ENCODE measurements at regions not wholly inside any gene's neighbourhood (a gene's known extent, or its start where the extent isn't known, plus 50 kb on each side); places are given as distances from the start of the nearest gene placed in this dataset.
"Not testable (repeated sequence)": the region's sequence is repeated elsewhere in the genome, so short reads cannot be mapped to it uniquely, and the experiment has no call there.

GRCh38 chr2:17133052-17133671 lies 385.1 kb downstream of the RAD51AP2 start:
- Histone ChIP-seq H3K4me1 (ENCODE audit: control insufficient read depth, insufficient read depth, low read length) (no peaks in the 10 kb centered on the region), H3K27me3 (ENCODE audit: control insufficient read depth, insufficient read depth, low read length, poor library complexity, severe bottlenecking) (no peaks in the 10 kb centered on the region), H3K27ac (ENCODE audit: insufficient read depth, low read depth, low read length, poor library complexity, severe bottlenecking) (no peak overlapping the region), H3K36me3 (ENCODE audit: control insufficient read depth, insufficient read depth, low read length) (no peaks in the 10 kb centered on the region), H3K9me3 (ENCODE audit: control insufficient read depth, low read length) (no peaks in the 10 kb centered on the region), H3K4me3 (ENCODE audit: insufficient read depth, low read depth, low read length) (no peak overlapping the region)
- 91 to 96% methylated on average over 5 to 6 of the region's 6 CpGs for WGBS, 2 experiments

DNA sequence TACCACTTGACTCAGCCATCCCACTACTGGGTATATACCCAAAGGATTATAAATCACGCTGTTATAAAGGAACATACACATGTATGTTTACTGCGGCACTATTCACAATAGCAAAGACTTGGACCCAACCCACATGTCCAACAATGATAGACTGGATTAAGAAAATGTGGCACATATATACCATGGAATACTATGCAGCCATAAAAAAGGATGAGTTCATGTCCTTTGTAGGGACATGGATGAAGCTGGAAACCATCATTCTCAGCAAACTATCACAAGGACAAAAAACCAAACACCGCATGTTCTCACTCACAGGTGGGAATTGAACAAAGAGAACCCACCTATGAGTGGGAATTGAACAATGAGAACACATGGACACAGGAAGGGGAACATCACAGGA lies 387.6 kb downstream of the RAD51AP2 start:
- not testable (repeated sequence) for H3K27me3 ChIP-seq (ENCODE audit: control insufficient read depth, insufficient read depth, low read length, poor library complexity, severe bottlenecking); H3K4me1 ChIP-seq (ENCODE audit: control insufficient read depth, insufficient read depth, low read length); H3K4me3 ChIP-seq (ENCODE audit: insufficient read depth, low read depth, low read length); H3K36me3 ChIP-seq (ENCODE audit: control insufficient read depth, insufficient read depth, low read length); H3K9me3 ChIP-seq (ENCODE audit: control insufficient read depth, low read length); H3K27ac ChIP-seq (ENCODE audit: insufficient read depth, low read depth, low read length, poor library complexity, severe bottlenecking)
- WGBS, 2 experiments = 97 to 100% methylated on average over 3 of the region's 3 CpGs

- H3K27me3 ChIP-seq (ENCODE audit: control insufficient read depth, insufficient read depth, low read length, poor library complexity, severe bottlenecking) = no peaks in the 10 kb centered on the region
- no peak overlapping the region for H3K4me3 ChIP-seq (ENCODE audit: insufficient read depth, low read depth, low read length)
- H3K4me1 ChIP-seq (ENCODE audit: control insufficient read depth, insufficient read depth, low read length) = no peaks in the 10 kb centered on the region
- H3K9me3 ChIP-seq (ENCODE audit: control insufficient read depth, low read length) = no peaks in the 10 kb centered on the region
- no peak overlapping the region for H3K27ac ChIP-seq (ENCODE audit: insufficient read depth, low read depth, low read length, poor library complexity, severe bottlenecking)
- WGBS, 2 experiments = 88 to 89% methylated on average over 3 to 4 of the region's 4 CpGs
- no peaks in the 10 kb centered on the region for H3K36me3 ChIP-seq (ENCODE audit: control insufficient read depth, insufficient read depth, low read length)
These were observed 392.1 kb downstream of the RAD51AP2 start for GRCh38 chr2:17125989-17126620.

DNA sequence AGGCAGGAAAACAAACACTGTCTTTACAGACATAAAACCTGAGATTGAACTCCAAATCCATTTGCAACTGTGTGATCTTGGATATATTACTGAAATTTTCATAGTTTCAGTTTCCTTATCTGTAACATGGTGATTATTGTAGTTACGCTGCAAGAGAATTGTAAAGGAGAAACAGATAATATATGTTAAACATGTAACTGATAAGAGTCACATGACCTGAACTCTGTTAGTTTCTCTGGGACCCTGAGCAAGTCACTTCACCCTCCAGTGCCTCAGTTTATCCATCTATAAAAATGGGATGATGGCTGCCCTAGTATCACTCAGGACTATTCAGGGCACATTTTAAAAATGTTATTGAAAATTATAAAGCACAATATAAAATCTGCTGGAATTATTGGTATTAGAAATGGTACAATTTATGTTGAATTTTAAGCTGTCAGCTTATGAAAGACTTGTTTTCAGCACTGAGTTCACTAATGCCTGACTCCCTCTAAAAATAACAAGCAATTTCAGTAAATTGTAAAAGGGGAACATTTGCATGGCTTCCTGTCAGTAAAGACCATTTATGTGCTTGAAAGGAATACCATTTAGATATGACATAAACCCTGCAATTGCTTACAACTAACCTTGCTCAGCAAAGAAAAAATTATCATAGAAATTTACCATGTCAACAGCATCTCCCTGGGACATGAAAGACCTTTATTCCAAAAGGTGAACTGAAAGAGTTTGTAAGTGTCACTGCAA lies 393.5 kb downstream of the RAD51AP2 start:
- no peaks in the 10 kb centered on the region for H3K9me3 ChIP-seq (ENCODE audit: control insufficient read depth, low read length)
- no peak overlapping the region for H3K4me3 ChIP-seq (ENCODE audit: insufficient read depth, low read depth, low read length)
- H3K27me3 ChIP-seq (ENCODE audit: control insufficient read depth, insufficient read depth, low read length, poor library complexity, severe bottlenecking) = no peaks in the 10 kb centered on the region
- H3K36me3 ChIP-seq (ENCODE audit: control insufficient read depth, insufficient read depth, low read length) = no peaks in the 10 kb centered on the region
- H3K27ac ChIP-seq (ENCODE audit: insufficient read depth, low read depth, low read length, poor library complexity, severe bottlenecking) = no peak overlapping the region
- 100% methylated on average over 1 of the region's 1 CpG for WGBS, 2 experiments
- no peaks in the 10 kb centered on the region for H3K4me1 ChIP-seq (ENCODE audit: control insufficient read depth, insufficient read depth, low read length)

DNA sequence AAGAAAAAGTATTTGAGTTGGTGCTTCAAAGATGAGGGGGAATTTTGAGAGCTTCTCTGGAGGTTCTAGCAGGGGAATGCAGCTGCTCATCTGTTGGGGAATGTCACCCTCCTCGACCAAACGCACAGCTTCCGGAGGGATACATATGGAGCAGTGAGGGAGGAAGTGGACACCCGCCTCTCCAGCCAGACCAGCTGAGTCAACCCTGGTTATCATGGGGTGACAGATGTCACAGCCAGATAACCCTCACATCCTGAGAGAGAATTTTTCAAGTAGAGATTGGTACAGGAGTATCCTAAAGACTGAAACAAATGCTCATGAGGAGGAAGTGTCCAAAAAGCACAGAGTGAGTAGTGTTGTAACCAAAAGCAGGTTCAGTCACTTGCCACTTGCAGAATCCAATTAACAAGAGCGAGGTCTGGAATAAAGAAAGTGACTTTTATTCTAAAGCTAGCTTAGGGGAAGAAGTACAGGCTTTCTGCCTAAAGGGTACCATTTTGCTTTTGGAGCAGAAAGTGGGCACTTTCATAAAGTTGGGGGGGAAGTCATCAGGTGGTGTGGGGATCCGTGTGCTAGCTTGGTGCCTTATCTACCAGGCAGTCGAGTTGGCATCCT lies 395.2 kb downstream of the RAD51AP2 start:
- H3K27ac ChIP-seq (ENCODE audit: insufficient read depth, low read depth, low read length, poor library complexity, severe bottlenecking) = no peak overlapping the region
- no peaks in the 10 kb centered on the region for H3K36me3 ChIP-seq (ENCODE audit: control insufficient read depth, insufficient read depth, low read length)
- no peaks in the 10 kb centered on the region for H3K27me3 ChIP-seq (ENCODE audit: control insufficient read depth, insufficient read depth, low read length, poor library complexity, severe bottlenecking)
- H3K9me3 ChIP-seq (ENCODE audit: control insufficient read depth, low read length) = no peaks in the 10 kb centered on the region
- H3K4me1 ChIP-seq (ENCODE audit: control insufficient read depth, insufficient read depth, low read length) = no peaks in the 10 kb centered on the region
- 92% methylated on average over 7 of the region's 7 CpGs for WGBS, 2 experiments
- H3K4me3 ChIP-seq (ENCODE audit: insufficient read depth, low read depth, low read length) = no peak overlapping the region

DNA sequence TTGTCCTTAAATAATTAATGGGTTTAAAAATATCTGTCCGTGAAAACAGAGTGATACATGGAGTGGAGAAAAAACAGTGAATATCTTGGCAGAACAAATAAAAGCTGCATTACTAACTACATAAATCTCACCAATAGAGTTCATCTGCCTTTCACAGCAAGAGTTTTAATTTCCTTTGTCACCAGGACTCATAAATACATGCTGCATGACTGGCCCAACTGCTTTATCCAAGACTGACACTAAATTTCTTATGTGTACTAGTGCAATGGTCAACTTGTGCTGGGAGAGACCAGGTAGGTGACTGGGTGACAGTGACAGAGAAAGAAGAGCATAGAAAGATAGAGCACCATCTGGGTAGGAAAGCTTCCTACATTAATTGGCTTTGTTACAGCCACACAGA lies 402.8 kb downstream of the RAD51AP2 start:
- no peaks in the 10 kb centered on the region for H3K27me3 ChIP-seq (ENCODE audit: control insufficient read depth, insufficient read depth, low read length, poor library complexity, severe bottlenecking)
- H3K36me3 ChIP-seq (ENCODE audit: control insufficient read depth, insufficient read depth, low read length) = no peaks in the 10 kb centered on the region
- WGBS, 2 experiments = 100% methylated on average over 1 of the region's 1 CpG; no CpG with 5 or more reads in 1 of the 2 experiments
- H3K4me3 ChIP-seq (ENCODE audit: insufficient read depth, low read depth, low read length) = no peak overlapping the region
- H3K27ac ChIP-seq (ENCODE audit: insufficient read depth, low read depth, low read length, poor library complexity, severe bottlenecking) = no peak overlapping the region
- H3K4me1 ChIP-seq (ENCODE audit: control insufficient read depth, insufficient read depth, low read length) = no peaks in the 10 kb centered on the region
- H3K9me3 ChIP-seq (ENCODE audit: control insufficient read depth, low read length) = no peaks in the 10 kb centered on the region

DNA sequence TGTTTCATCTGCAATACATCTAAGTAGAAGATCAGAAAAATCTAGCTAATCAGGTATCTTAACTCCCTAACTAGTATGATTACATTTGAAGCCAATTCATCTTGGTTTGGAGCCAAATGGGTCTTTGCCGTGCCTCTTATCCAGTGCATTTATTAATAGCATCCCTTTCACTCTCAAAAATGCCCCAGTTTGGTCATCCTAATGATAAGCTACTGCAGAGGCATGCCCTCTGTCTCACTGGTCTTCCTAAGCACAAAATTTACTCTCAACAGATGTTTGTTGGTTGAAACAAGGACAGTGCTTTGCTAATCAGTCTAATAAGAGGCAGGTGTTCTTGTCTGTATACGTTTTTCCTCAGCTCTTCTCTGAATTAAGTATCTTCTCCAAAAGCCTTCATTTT lies 403.2 kb downstream of the RAD51AP2 start:
- Histone ChIP-seq H3K4me1 (ENCODE audit: control insufficient read depth, insufficient read depth, low read length) (no peaks in the 10 kb centered on the region), H3K27me3 (ENCODE audit: control insufficient read depth, insufficient read depth, low read length, poor library complexity, severe bottlenecking) (no peaks in the 10 kb centered on the region), H3K9me3 (ENCODE audit: control insufficient read depth, low read length) (no peaks in the 10 kb centered on the region), H3K36me3 (ENCODE audit: control insufficient read depth, insufficient read depth, low read length) (no peaks in the 10 kb centered on the region), H3K27ac (ENCODE audit: insufficient read depth, low read depth, low read length, poor library complexity, severe bottlenecking) (no peak overlapping the region), H3K4me3 (ENCODE audit: insufficient read depth, low read depth, low read length) (no peak overlapping the region)
- WGBS, 2 experiments = 76 to 99% methylated on average over 2 of the region's 2 CpGs

DNA sequence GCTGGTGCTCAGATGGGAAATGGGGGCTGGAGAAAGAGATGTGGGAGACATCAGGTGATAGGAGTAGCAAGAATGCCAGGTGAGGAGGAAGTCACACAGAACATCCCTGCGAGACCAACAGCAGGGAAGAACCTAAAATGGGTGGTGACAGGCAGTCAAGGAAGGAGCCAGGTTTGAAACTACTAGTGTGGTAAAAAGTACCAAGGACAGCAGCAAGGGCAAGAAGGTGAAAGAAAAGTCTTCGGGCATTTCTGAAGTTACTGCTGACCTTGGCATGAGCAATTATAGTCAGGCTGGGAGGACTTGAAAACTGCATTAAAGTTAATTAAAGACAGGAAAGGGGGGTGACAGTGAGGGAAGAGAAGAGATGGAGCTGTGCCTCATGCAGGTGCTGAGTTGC lies 410.4 kb downstream of the RAD51AP2 start:
- no peaks in the 10 kb centered on the region for H3K9me3 ChIP-seq (ENCODE audit: control insufficient read depth, low read length)
- H3K27me3 ChIP-seq (ENCODE audit: control insufficient read depth, insufficient read depth, low read length, poor library complexity, severe bottlenecking) = no peaks in the 10 kb centered on the region
- no peak overlapping the region for H3K27ac ChIP-seq (ENCODE audit: insufficient read depth, low read depth, low read length, poor library complexity, severe bottlenecking)
- 88 to 89% methylated on average over 2 of the region's 2 CpGs for WGBS, 2 experiments
- H3K36me3 ChIP-seq (ENCODE audit: control insufficient read depth, insufficient read depth, low read length) = no peaks in the 10 kb centered on the region
- H3K4me3 ChIP-seq (ENCODE audit: insufficient read depth, low read depth, low read length) = no peak overlapping the region
- no peaks in the 10 kb centered on the region for H3K4me1 ChIP-seq (ENCODE audit: control insufficient read depth, insufficient read depth, low read length)

DNA sequence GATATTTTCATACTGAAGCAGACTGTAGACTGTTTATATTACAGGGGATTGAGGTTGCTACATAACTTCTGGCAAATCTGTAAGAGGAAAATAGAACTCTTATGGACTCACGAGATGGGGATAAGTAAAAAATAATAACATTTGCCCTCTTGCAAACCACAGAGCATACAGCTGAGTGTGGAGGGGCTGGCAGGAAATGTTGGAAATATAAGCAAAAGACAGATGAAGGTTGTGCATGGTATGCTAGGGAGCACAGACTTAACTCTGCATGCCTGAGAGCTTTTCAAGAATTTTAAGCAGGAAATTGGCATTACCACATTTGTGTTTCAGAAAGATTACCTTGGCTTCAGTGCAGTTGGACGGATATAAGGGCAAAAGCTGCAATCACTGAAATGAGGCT lies 411.1 kb downstream of the RAD51AP2 start:
- Histone ChIP-seq H3K9me3 (ENCODE audit: control insufficient read depth, low read length) (no peaks in the 10 kb centered on the region), H3K4me1 (ENCODE audit: control insufficient read depth, insufficient read depth, low read length) (no peaks in the 10 kb centered on the region), H3K27me3 (ENCODE audit: control insufficient read depth, insufficient read depth, low read length, poor library complexity, severe bottlenecking) (no peaks in the 10 kb centered on the region), H3K36me3 (ENCODE audit: control insufficient read depth, insufficient read depth, low read length) (no peaks in the 10 kb centered on the region), H3K4me3 (ENCODE audit: insufficient read depth, low read depth, low read length) (no peak overlapping the region), H3K27ac (ENCODE audit: insufficient read depth, low read depth, low read length, poor library complexity, severe bottlenecking) (no peak overlapping the region)
- 96 to 97% methylated on average over 1 to 2 of the region's 2 CpGs for WGBS, 2 experiments

- 96 to 97% methylated on average over 1 of the region's 1 CpG for whole genome bisulfite sequencing, 2 experiments
These were observed 411.8 kb downstream of the RAD51AP2 start for GRCh38 chr2:17106418-17106817.

More at GRCh38 chr2:17106418-17106817, 411.8 kb downstream of the RAD51AP2 start:
- Histone ChIP-seq H3K36me3 (ENCODE audit: control insufficient read depth, insufficient read depth, low read length) (no peaks in the 10 kb centered on the region), H3K4me1 (ENCODE audit: control insufficient read depth, insufficient read depth, low read length) (no peaks in the 10 kb centered on the region), H3K27me3 (ENCODE audit: control insufficient read depth, insufficient read depth, low read length, poor library complexity, severe bottlenecking) (no peaks in the 10 kb centered on the region), H3K27ac (ENCODE audit: insufficient read depth, low read depth, low read length, poor library complexity, severe bottlenecking) (no peak overlapping the region), H3K4me3 (ENCODE audit: insufficient read depth, low read depth, low read length) (no peak overlapping the region), H3K9me3 (ENCODE audit: control insufficient read depth, low read length) (no peaks in the 10 kb centered on the region)

Measured in ectodermal cell (in vitro differentiated cells).